ENCODE measurements at regions not wholly inside any gene's neighbourhood (a gene's known extent, or its start where the extent isn't known, plus 50 kb on each side); places are given as distances from the start of the nearest gene placed in this dataset.

DNA sequence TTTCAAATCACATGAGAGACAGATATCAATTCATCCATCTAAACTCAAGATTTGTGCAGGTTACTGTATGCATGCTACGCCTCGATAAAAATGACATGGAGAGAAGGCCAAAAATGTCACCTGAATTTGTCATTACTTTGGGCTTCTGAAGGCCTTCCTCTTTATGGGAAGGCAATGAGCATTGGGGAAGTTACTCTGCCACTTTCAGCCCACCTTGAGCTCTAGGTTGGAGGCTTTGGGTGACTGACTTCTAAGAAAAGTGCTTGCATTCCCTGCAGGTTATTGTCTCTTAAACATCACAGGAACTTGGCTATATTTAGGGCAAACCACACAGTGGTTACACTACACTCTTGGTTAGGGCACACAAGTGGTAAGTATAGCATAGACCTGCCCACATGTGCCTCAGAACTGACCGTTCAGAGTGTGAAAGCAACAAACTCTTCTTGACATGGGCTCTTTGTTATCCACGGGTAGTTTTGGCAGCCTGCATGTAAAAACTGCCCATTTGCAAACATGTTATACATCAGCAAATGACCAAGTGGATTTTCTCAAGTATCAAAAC lies 169.5 kb downstream of the ZNF608 start:
- dilution Hi-C loops (cut with MboI; ENCODE audit: extremely low pct_ligation_motif_present, low sequenced_read_pairs) = no loop called here
- no peak overlapping the region for H2AFZ ChIP-seq (ENCODE audit: control insufficient read depth, low read length)
- no peak for FAIRE-seq
- H3K4me1 ChIP-seq (ENCODE audit: control insufficient read depth, extremely low read depth, insufficient read depth, low read length) = no peaks in the 10 kb centered on the region
- H3K9ac ChIP-seq (ENCODE audit: control insufficient read depth, extremely low read depth, insufficient read depth, low read length) = no peak overlapping the region
- H3K27ac ChIP-seq (ENCODE audit: control insufficient read depth, insufficient read depth, low read length) = no peak overlapping the region
- no peaks in the 10 kb centered on the region for H3K79me2 ChIP-seq (ENCODE audit: control insufficient read depth, insufficient read depth, low read length)
- H3K4me3 ChIP-seq (ENCODE audit: control insufficient read depth in 2 of 3, extremely low read depth in 1 of 3, insufficient read depth in 2 of 3, low read depth in 1 of 3, low read length in 3 of 3) = no peak overlapping the region
- H4K20me1 ChIP-seq (ENCODE audit: control insufficient read depth, extremely low read depth, insufficient read depth, low read length) = no peaks in the 10 kb centered on the region
- no peak overlapping the region for H3K4me2 ChIP-seq (ENCODE audit: control insufficient read depth, extremely low read depth, insufficient read depth, low read depth, low read length)
- H3K9me1 ChIP-seq (ENCODE audit: control insufficient read depth, extremely low read depth, insufficient read depth, low read length) = no peaks in the 10 kb centered on the region
- H3K9me3 ChIP-seq (ENCODE audit: control insufficient read depth, low read depth, low read length) = no peaks in the 10 kb centered on the region
- TF ChIP-seq, protein P1, sequence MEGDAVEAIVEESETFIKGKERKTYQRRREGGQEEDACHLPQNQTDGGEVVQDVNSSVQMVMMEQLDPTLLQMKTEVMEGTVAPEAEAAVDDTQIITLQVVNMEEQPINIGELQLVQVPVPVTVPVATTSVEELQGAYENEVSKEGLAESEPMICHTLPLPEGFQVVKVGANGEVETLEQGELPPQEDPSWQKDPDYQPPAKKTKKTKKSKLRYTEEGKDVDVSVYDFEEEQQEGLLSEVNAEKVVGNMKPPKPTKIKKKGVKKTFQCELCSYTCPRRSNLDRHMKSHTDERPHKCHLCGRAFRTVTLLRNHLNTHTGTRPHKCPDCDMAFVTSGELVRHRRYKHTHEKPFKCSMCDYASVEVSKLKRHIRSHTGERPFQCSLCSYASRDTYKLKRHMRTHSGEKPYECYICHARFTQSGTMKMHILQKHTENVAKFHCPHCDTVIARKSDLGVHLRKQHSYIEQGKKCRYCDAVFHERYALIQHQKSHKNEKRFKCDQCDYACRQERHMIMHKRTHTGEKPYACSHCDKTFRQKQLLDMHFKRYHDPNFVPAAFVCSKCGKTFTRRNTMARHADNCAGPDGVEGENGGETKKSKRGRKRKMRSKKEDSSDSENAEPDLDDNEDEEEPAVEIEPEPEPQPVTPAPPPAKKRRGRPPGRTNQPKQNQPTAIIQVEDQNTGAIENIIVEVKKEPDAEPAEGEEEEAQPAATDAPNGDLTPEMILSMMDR (optimal IDR thresholded peaks at IDR 0.05 in 1 of 3, IDR thresholded peaks at IDR 0.05 in 1 of 3, conservative IDR thresholded peaks at IDR 0.05 in 1 of 3; ENCODE audit: extremely low read depth in 1 of 3, insufficient read depth in 2 of 3, low read length in 3 of 3) = no peak
- TF ChIP-seq EZH2 (IDR thresholded peaks at IDR 0.05; ENCODE audit: low read length) = no peak
- no peak for DNase-seq (ENCODE audit: low read depth, low spot score)
- no peaks in the 10 kb centered on the region for H3K27me3 ChIP-seq (ENCODE audit: control insufficient read depth, extremely low read depth, insufficient read depth, low read length)
- no peaks in the 10 kb centered on the region for H3K36me3 ChIP-seq (ENCODE audit: control insufficient read depth in 2 of 2, extremely low read depth in 1 of 2, insufficient read depth in 2 of 2, low read length in 2 of 2)

DNA sequence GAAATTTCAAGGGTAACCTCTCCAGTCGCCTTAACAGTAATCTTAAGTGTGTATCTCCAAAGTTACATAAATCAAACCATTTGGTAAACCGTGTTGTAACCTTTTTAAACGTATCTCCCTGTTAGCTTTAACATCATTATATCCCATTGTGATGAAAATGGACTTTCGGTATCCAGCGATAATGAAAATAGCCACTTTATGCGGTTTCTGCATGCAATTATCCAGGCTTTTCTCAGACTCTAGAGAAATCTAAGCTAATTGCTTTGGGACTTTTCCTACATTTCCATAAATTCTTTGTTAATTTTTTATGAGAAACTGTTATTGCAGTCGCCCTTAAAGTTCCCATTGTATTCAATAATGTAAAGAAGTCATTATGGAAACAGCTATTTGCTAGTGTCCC lies 170.7 kb downstream of the ZNF608 start:
- H3K36me3 ChIP-seq (ENCODE audit: control insufficient read depth in 2 of 2, extremely low read depth in 1 of 2, insufficient read depth in 2 of 2, low read length in 2 of 2) = no peaks in the 10 kb centered on the region
- no peak overlapping the region for H3K4me2 ChIP-seq (ENCODE audit: control insufficient read depth, extremely low read depth, insufficient read depth, low read depth, low read length)

More for the DNA sequence above, 170.7 kb downstream of the ZNF608 start:
- H2AFZ ChIP-seq (ENCODE audit: control insufficient read depth, low read length) = no peak overlapping the region
- dilution Hi-C loops (cut with MboI; ENCODE audit: extremely low pct_ligation_motif_present, low sequenced_read_pairs) = no loop called here
- H3K9ac ChIP-seq (ENCODE audit: control insufficient read depth, extremely low read depth, insufficient read depth, low read length) = no peak overlapping the region
- H3K4me3 ChIP-seq (ENCODE audit: control insufficient read depth in 2 of 3, extremely low read depth in 1 of 3, insufficient read depth in 2 of 3, low read depth in 1 of 3, low read length in 3 of 3) = no peak overlapping the region
- no peaks in the 10 kb centered on the region for H3K9me3 ChIP-seq (ENCODE audit: control insufficient read depth, low read depth, low read length)
- H3K27me3 ChIP-seq (ENCODE audit: control insufficient read depth, extremely low read depth, insufficient read depth, low read length) = no peaks in the 10 kb centered on the region
- no peak for FAIRE-seq
- DNase-seq (ENCODE audit: low read depth, low spot score) = no peak
- H3K4me1 ChIP-seq (ENCODE audit: control insufficient read depth, extremely low read depth, insufficient read depth, low read length) = no peaks in the 10 kb centered on the region
- no peak overlapping the region for H3K27ac ChIP-seq (ENCODE audit: control insufficient read depth, insufficient read depth, low read length)
- no peaks in the 10 kb centered on the region for H3K79me2 ChIP-seq (ENCODE audit: control insufficient read depth, insufficient read depth, low read length)
- TF ChIP-seq, protein P1 (optimal IDR thresholded peaks at IDR 0.05 in 1 of 3, IDR thresholded peaks at IDR 0.05 in 1 of 3, conservative IDR thresholded peaks at IDR 0.05 in 1 of 3; ENCODE audit: extremely low read depth in 1 of 3, insufficient read depth in 2 of 3, low read length in 3 of 3) = no peak
- TF ChIP-seq EZH2 (IDR thresholded peaks at IDR 0.05; ENCODE audit: low read length) = no peak
- no peaks in the 10 kb centered on the region for H4K20me1 ChIP-seq (ENCODE audit: control insufficient read depth, extremely low read depth, insufficient read depth, low read length)
- no peaks in the 10 kb centered on the region for H3K9me1 ChIP-seq (ENCODE audit: control insufficient read depth, extremely low read depth, insufficient read depth, low read length)

Data from keratinocyte (primary cell).